H1 (cell line): ENCODE measurements at regions not wholly inside any gene's neighbourhood (a gene's known extent, or its start where the extent isn't known, plus 50 kb on each side); places are given as distances from the start of the nearest gene placed in this dataset.

Source experiments
- CTCF ChIA-PET: fragments of 300-600 bp; sonication (Branson Sonifier 250); formaldehyde crosslinking; loops from one replicate; lab custom pipeline; 2021; ENCODE audit not compliant: partially characterized antibody; lab: Charles Lee
- POLR2A ChIA-PET: fragments of 300-600 bp; sonication (Branson Sonifier 250); formaldehyde crosslinking; loops from one replicate; lab custom pipeline; 2021; ENCODE audit warnings: inconsistent platforms; ENCODE audit not compliant: partially characterized antibody; lab: Charles Lee
- DNase-seq, 2 experiments: peaks; one replicate each; pipeline versions ENCODE4 v3.0.0 to v3.0.0-alpha.2; 2010 to 2022; ENCODE audit warnings: low spot score in 2 of 2, low read depth in 1 of 2, mixed read lengths in 1 of 2
- FAIRE-seq: peaks from 2 replicates; lab custom pipeline; 2011; peaks lifted over from hg19 to GRCh38; lab: Jason Lieb, UNC
- H2AFZ ChIP-seq: 2 replicates; pipeline ENCODE4 v1.8.1; 2012; ENCODE audit warnings: low read length, inconsistent platforms
- H2AK5ac ChIP-seq: 2 replicates; pipeline ENCODE4 v1.6.1; 2013; ENCODE audit warnings: low read depth, low read length
- H2BK120ac ChIP-seq: replicated peaks from 2 replicates; pipeline ENCODE3; 2013; ENCODE audit warnings: low read depth, low read length, inconsistent platforms
- H2BK12ac ChIP-seq: 2 replicates; pipeline ENCODE4 v1.6.1; 2013; ENCODE audit warnings: low read depth, low read length
- H2BK15ac ChIP-seq: 2 replicates; pipeline ENCODE4 v1.6.1; 2013; ENCODE audit warnings: low read length
- H2BK20ac ChIP-seq: 2 replicates; pipeline ENCODE4 v1.6.1; 2013; ENCODE audit warnings: low read length
- H2BK5ac ChIP-seq: 2 replicates; pipeline ENCODE4 v1.6.1; 2013; ENCODE audit warnings: low read depth, low read length
- H3K14ac ChIP-seq: 2 replicates; pipeline ENCODE4 v1.6.1; 2013; ENCODE audit warnings: inconsistent platforms; ENCODE audit not compliant: insufficient read length
- H3K18ac ChIP-seq: 2 replicates; pipeline ENCODE4 v1.6.1; 2013; ENCODE audit warnings: low read length; ENCODE audit errors: extremely low read depth
- H3K23ac ChIP-seq: 2 replicates; pipeline ENCODE4 v1.6.1; 2013; ENCODE audit warnings: inconsistent platforms; ENCODE audit not compliant: insufficient read length
- H3K23me2 ChIP-seq: 2 replicates; pipeline ENCODE4 v1.6.1; 2013; ENCODE audit warnings: low read depth, low read length
- H3K27ac ChIP-seq: 2 replicates; pipeline ENCODE4 v1.6.1; 2011; ENCODE audit warnings: low read depth, low read length, inconsistent platforms
- H3K27me3 ChIP-seq, 4 experiments: replicated peaks in 1 of 4; 1 replicate in 1 of 4; 2 replicates in 3 of 4; pipeline versions ENCODE4 v1.6.1 to v1.8.1; 2011 to 2013; ENCODE audit warnings: low read length in 3 of 4, mild to moderate bottlenecking in 3 of 4, inconsistent platforms in 2 of 4, mixed read lengths in 2 of 4, moderate library complexity in 1 of 4; ENCODE audit not compliant: control insufficient read depth in 3 of 4, insufficient read depth in 3 of 4; ENCODE audit errors: extremely low read depth in 1 of 4
- H3K36me3 ChIP-seq, 4 experiments: 2 replicates each; pipeline versions ENCODE4 v1.6.1 to v1.8.1; 2011 to 2013; ENCODE audit warnings: mild to moderate bottlenecking in 4 of 4, low read length in 3 of 4, moderate library complexity in 2 of 4, control low read depth in 1 of 4, inconsistent platforms in 1 of 4; ENCODE audit not compliant: insufficient read depth in 4 of 4, control insufficient read depth in 2 of 4
- H3K4ac ChIP-seq: replicated peaks from 2 replicates; pipeline ENCODE3; 2013; ENCODE audit warnings: low read length, low read depth, mixed read lengths, inconsistent platforms; ENCODE audit not compliant: insufficient read length
- H3K4me1 ChIP-seq, 4 experiments: replicated peaks in 1 of 4; 1 replicate in 1 of 4; 2 replicates in 3 of 4; pipeline versions ENCODE4 v1.6.1 to v1.8.1; 2011 to 2013; ENCODE audit warnings: low read length in 3 of 4, inconsistent platforms in 2 of 4, mixed read lengths in 1 of 4; ENCODE audit not compliant: insufficient read depth in 4 of 4, control insufficient read depth in 3 of 4
- H3K4me2 ChIP-seq, 2 experiments: 2 replicates each; pipeline versions ENCODE4 v1.6.1 to v1.8.1; 2011 to 2013; ENCODE audit warnings: low read depth in 2 of 2, low read length in 2 of 2, control low read depth in 1 of 2, inconsistent platforms in 1 of 2, mild to moderate bottlenecking in 1 of 2; ENCODE audit not compliant: insufficient read depth in 1 of 2
- H3K4me3 ChIP-seq, 4 experiments: fragments of 200-600, 300-600 bp in 1 of 4; sonication (generic), shearing (Covaris generic), sonication (Bioruptor Twin) in 1 of 4; 2 replicates each; pipeline versions ENCODE4 v1.5.1 to v1.8.1; 2011 to 2016; ENCODE audit warnings: low read length in 4 of 4, low read depth in 3 of 4, control low read depth in 2 of 4, inconsistent platforms in 2 of 4, mild to moderate bottlenecking in 2 of 4, mixed read lengths in 1 of 4, moderate library complexity in 1 of 4; ENCODE audit not compliant: insufficient read depth in 2 of 4; ENCODE audit errors: extremely low read depth in 1 of 4
- H3K56ac ChIP-seq: replicated peaks from 2 replicates; pipeline ENCODE3; 2013; ENCODE audit warnings: low read depth, mild to moderate bottlenecking, mixed read lengths, low read length, inconsistent platforms; ENCODE audit not compliant: insufficient read length
- H3K79me1 ChIP-seq: 2 replicates; pipeline ENCODE4 v1.6.1; 2013; ENCODE audit warnings: low read depth, low read length, control low read depth
- H3K79me2 ChIP-seq, 2 experiments: 2 replicates each; pipeline versions ENCODE4 v1.6.1 to v1.8.1; 2012 to 2013; ENCODE audit warnings: low read length in 2 of 2, mild to moderate bottlenecking in 2 of 2, inconsistent platforms in 1 of 2; ENCODE audit not compliant: insufficient read depth in 2 of 2, control insufficient read depth in 1 of 2
- H3K9ac ChIP-seq, 4 experiments: replicated peaks in 1 of 4; 1 replicate in 1 of 4; 2 replicates in 3 of 4; pipeline versions ENCODE4 v1.6.1 to v1.8.1; 2011 to 2013; ENCODE audit warnings: low read depth in 3 of 4, low read length in 3 of 4, control low read depth in 2 of 4, mild to moderate bottlenecking in 2 of 4, moderate library complexity in 2 of 4, inconsistent platforms in 1 of 4; ENCODE audit errors: extremely low read depth in 1 of 4
- H3K9me3 ChIP-seq, 2 experiments: 2 replicates each; pipeline versions ENCODE4 v1.6.1 to v1.8.1; 2012 to 2013; ENCODE audit warnings: mild to moderate bottlenecking in 2 of 2, moderate library complexity in 2 of 2, control low read depth in 1 of 2, inconsistent platforms in 1 of 2, low read depth in 1 of 2, low read length in 1 of 2, mixed read lengths in 1 of 2; ENCODE audit not compliant: insufficient read depth in 2 of 2
- H4K20me1 ChIP-seq, 2 experiments: replicated peaks in 1 of 2; 2 replicates each; pipeline versions ENCODE3 to v1.8.1; 2011 to 2013; ENCODE audit warnings: inconsistent platforms in 2 of 2, low read length in 2 of 2, mild to moderate bottlenecking in 1 of 2; ENCODE audit not compliant: insufficient read depth in 2 of 2, control insufficient read depth in 1 of 2
- H4K5ac ChIP-seq: 2 replicates; pipeline ENCODE4 v1.6.1; 2013; ENCODE audit warnings: low read length, low read depth, mixed read lengths, inconsistent platforms; ENCODE audit not compliant: insufficient read length
- H4K8ac ChIP-seq: 2 replicates; pipeline ENCODE4 v1.8.0; 2013; ENCODE audit warnings: mild to moderate bottlenecking, moderate library complexity, low read length, inconsistent platforms; ENCODE audit not compliant: insufficient read depth; ENCODE audit errors: extremely low read depth
- H4K91ac ChIP-seq: replicated peaks from 2 replicates; pipeline ENCODE3; 2013; ENCODE audit warnings: low read length, mixed read lengths, inconsistent platforms; ENCODE audit not compliant: insufficient read length
- BCL11A ChIP-seq, 2 experiments: IDR thresholded peaks; one replicate each; pipeline ENCODE4 v1.6.1; 2011; ENCODE audit warnings: low read depth in 2 of 2, low read length in 2 of 2, mild to moderate bottlenecking in 2 of 2
- HDAC2 ChIP-seq, 2 experiments: fragments of 300-600 bp in 1 of 2; sonication (generic) in 1 of 2; IDR thresholded peaks; 2 replicates each; pipeline ENCODE4 v1.6.1; 2011 to 2012; ENCODE audit warnings: low read depth in 2 of 2, low read length in 2 of 2, mild to moderate bottlenecking in 2 of 2, moderate library complexity in 2 of 2, borderline replicate concordance in 1 of 2, inconsistent platforms in 1 of 2
- POLR2AphosphoS5 ChIP-seq: IDR thresholded peaks from 2 replicates; pipeline ENCODE4 v1.6.1; 2011; ENCODE audit warnings: low read depth, low read length
- RXRA ChIP-seq: IDR thresholded peaks from 2 replicates; pipeline ENCODE4 v1.6.1; 2011; ENCODE audit warnings: low read depth, mild to moderate bottlenecking, low read length, moderate library complexity; ENCODE audit not compliant: insufficient read depth
- TBP ChIP-seq: IDR thresholded peaks from 2 replicates; pipeline ENCODE4 v1.6.1; 2011; ENCODE audit warnings: low read depth, low read length, improper control_type of control experiment
- WGBS, 2 experiments: shearing (Covaris generic) in 1 of 2; methylation state at CpG; one replicate each; pipeline versions ENCODE4 v1.1.6 to v1.1.7; 2013 to 2015; ENCODE audit warnings: low lambda C conversion rate in 2 of 2, mixed read lengths in 2 of 2, inconsistent platforms in 1 of 2, low coverage in 1 of 2, missing lambda C conversion rate in 1 of 2; ENCODE audit not compliant: insufficient replicate concordance in 2 of 2, insufficient coverage in 1 of 2, insufficient read length in 1 of 2; ENCODE audit errors: extremely low coverage in 1 of 2, missing lambda C conversion rate in 1 of 2; 5-methylcytosine and 5-hydroxymethylcytosine counted together

DNA sequence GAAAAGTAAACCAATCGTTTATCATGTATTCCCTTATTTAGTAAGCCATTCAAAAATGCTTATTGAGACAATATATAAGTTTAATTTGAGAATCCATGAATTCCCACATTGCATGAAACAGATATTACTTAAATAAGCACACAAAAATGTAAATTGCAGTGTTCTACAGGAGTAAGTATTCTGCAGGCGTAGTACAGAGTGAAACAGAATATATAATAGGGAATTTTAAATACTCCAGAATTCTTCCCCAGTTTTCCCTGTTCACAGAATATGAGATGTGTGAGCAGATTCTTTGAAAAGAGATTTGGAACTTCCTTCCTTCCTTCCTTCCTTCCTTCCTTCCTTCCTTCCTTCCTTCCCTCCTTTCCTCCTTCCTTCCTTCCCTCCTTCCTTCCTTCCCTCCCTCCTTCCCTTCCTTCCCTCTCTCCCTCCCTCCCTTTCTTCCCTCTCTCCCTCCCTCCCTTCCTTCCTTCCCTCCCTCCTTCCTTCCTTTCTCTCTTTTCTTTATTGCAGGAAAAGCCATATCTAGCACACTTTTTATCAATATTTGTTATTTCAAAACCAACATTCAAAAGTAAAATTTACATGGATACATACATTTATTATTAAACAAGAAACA is 977.7 kb upstream of the LRRTM1 start:
- no peak overlapping the region for H2BK12ac ChIP-seq
- no peak overlapping the region for H2AFZ ChIP-seq
- H3K79me2 ChIP-seq, result no peaks in the 10 kb centered on the region
- no peak overlapping the region for H3K4ac ChIP-seq
- no peak overlapping the region for H3K9ac ChIP-seq
- H2BK20ac ChIP-seq, result no peak overlapping the region
- CTCF ChIA-PET, result interaction anchor here (1.4 to 1.6 kb wide), 2 partner anchors 15 to 17 kb away, joined by 3 to 6 read pairs; no protein-coding TSS in a partner anchor
- no peak overlapping the region for H2BK5ac ChIP-seq
- WGBS, 2 experiments, result 90% methylated on average over 2 of the region's 2 CpGs; no CpG with 5 or more reads in 1 of the 2 experiments
- H4K8ac ChIP-seq, result no peak overlapping the region
- DNase-seq, result no peak
- H3K23me2 ChIP-seq, result no peaks in the 10 kb centered on the region; the same call in 1 of the 2 replicates
- no peak overlapping the region for H2AK5ac ChIP-seq
- H3K23ac ChIP-seq, result no peak overlapping the region
- FAIRE-seq, result no peak
- H3K9me3 ChIP-seq, result no peaks in the 10 kb centered on the region
- no peak overlapping the region for H4K91ac ChIP-seq
- no peak overlapping the region for H2BK120ac ChIP-seq
- no peak overlapping the region for H2BK15ac ChIP-seq
- H3K4me1 ChIP-seq, result no peaks in the 10 kb centered on the region
- H3K27ac ChIP-seq, result no peak overlapping the region
- H3K14ac ChIP-seq, result no peak overlapping the region
- no peak overlapping the region for H3K56ac ChIP-seq
- no peak overlapping the region for H3K4me3 ChIP-seq
- H4K20me1 ChIP-seq, result no peaks in the 10 kb centered on the region
- no peaks in the 10 kb centered on the region for H3K79me1 ChIP-seq
- H3K18ac ChIP-seq, result no peak overlapping the region
- no peak overlapping the region for H4K5ac ChIP-seq
- POLR2A ChIA-PET, result no interaction called here
- no peaks in the 10 kb centered on the region for H3K36me3 ChIP-seq
- TF ChIP-seq HDAC2 (IDR thresholded peaks at IDR 0.05; ENCODE audit: borderline replicate concordance in 1 of 2, low read depth in 2 of 2, low read length in 2 of 2) (no peak), POLR2AphosphoS5 (no peak), RXRA (no peak), TBP (no peak), BCL11A (IDR thresholded peaks at IDR 0.05; ENCODE audit: low read depth in 2 of 2, low read length in 2 of 2) (no peak)
- no peak overlapping the region for H3K4me2 ChIP-seq
- no peaks in the 10 kb centered on the region for H3K27me3 ChIP-seq
